ENCODE measurements at regions not wholly inside any gene's neighbourhood (a gene's known extent, or its start where the extent isn't known, plus 50 kb on each side); places are given as distances from the start of the nearest gene placed in this dataset.
A peak's percentile ranks its signal among the peaks of the same experiment; 100 is the strongest.

- no peak for TF ChIP-seq FOS (IDR thresholded peaks at IDR 0.05; ENCODE audit: low read depth, low read length)
- TF ChIP-seq NFE2L2 (IDR thresholded peaks at IDR 0.05; ENCODE audit: low read depth, low read length) = no peak
- no peak for TF ChIP-seq MAZ (IDR thresholded peaks at IDR 0.05; ENCODE audit: borderline replicate concordance, low read depth, low read length)
- TF ChIP-seq CTCF (conservative IDR thresholded peaks at IDR 0.05; ENCODE audit: low read depth, low read length) = no peak
- no peak for TF ChIP-seq USF2 (IDR thresholded peaks at IDR 0.05; ENCODE audit: low read depth, low read length)
- CTCF ChIA-PET = interaction anchor here (1.0 kb wide), 1 partner anchor 76 kb away, joined by 3 read pairs; no protein-coding TSS in a partner anchor
- peak overlapping the region; percentile 98 for H4K5ac ChIP-seq (ENCODE audit: low read depth, low read length)
Measured at GRCh38 chr1:43057567-43057966, 98.9 kb upstream of the SLC2A1 start.

More at GRCh38 chr1:43057567-43057966, 98.9 kb upstream of the SLC2A1 start:
- Histone ChIP-seq H2BK20ac (ENCODE audit: low read depth, low read length) (peak overlapping the region; percentile 92; the same call in 1 of the 2 replicates), H3K27me3 (ENCODE audit: control insufficient read depth, insufficient read depth, low read length) (no peaks in the 10 kb centered on the region), H3K4me3 (ENCODE audit: insufficient read depth, low read depth, low read length) (no peak overlapping the region), H4K8ac (ENCODE audit: low read depth in 2 of 2, low read length in 2 of 2) (peak overlapping the region; percentile 91 to 97; a peak in 3 of 4 replicates), H2BK120ac (ENCODE audit: low read depth, low read length) (peak overlapping the region; percentile 84), H3K14ac (replicated peaks; ENCODE audit: low read depth, low read length) (peak overlapping the region; percentile 90), H3K56ac (ENCODE audit: extremely low read depth, insufficient read depth, low read length) (no peak overlapping the region), H3K9ac (ENCODE audit: low read depth, low read length) (peak overlapping the region; percentile 47; the same call in 1 of the 2 replicates), H2AFZ (replicated peaks; ENCODE audit: low read length, poor library complexity) (no peak overlapping the region), H3K4me1 (ENCODE audit: control insufficient read depth, insufficient read depth, low read length) (peaks cover 37% of the 10 kb centered on the region), H2BK15ac (ENCODE audit: low read depth, low read length) (peak overlapping the region; percentile 99; the same call in 2 of the 3 replicates), H3K23ac (ENCODE audit: low read depth, low read length) (no peak overlapping the region), H3K9me1 (ENCODE audit: insufficient read depth, low read length) (peaks cover 18% of the 10 kb centered on the region), H2AK9ac (replicated peaks; ENCODE audit: low read depth, low read length, poor library complexity) (no peak overlapping the region), H3K27ac (ENCODE audit: insufficient read depth, low read length) (peak overlapping the region; percentile 87; the same call in 1 of the 2 replicates), H3K18ac (ENCODE audit: low read depth, low read length) (peak overlapping the region; percentile 98), H2AK5ac (ENCODE audit: low read depth, low read length) (peak overlapping the region; percentile 99), H4K20me1 (ENCODE audit: insufficient read depth, low read length) (no peaks in the 10 kb centered on the region), H4K91ac (ENCODE audit: insufficient read depth, low read depth, low read length) (peak overlapping the region; percentile 95), H3K4me2 (ENCODE audit: low read depth, low read length) (no peak overlapping the region), H3K36me3 (ENCODE audit: control insufficient read depth, insufficient read depth, low read length) (no peaks in the 10 kb centered on the region), H3K4ac (ENCODE audit: low read depth, low read length) (peak overlapping the region; percentile 84), H3K79me1 (ENCODE audit: low read depth in 1 of 2, low read length in 2 of 2) (peaks cover 3 to 4% of the 10 kb centered on the region in 2 experiments; a peak in 1 of 4 replicates), H3K9me3 (ENCODE audit: control insufficient read depth, insufficient read depth, low read length) (no peaks in the 10 kb centered on the region), H2BK5ac (ENCODE audit: low read depth, low read length, poor library complexity, severe bottlenecking) (peak overlapping the region; percentile 93)
- ATAC-seq (ENCODE audit: low read depth) = no peak
- DNase-seq = no peak
- no TSS peak for BruUV-seq (replicated peaks)
- POLR2A ChIA-PET (ENCODE audit: unreplicated experiment) = no interaction called here
- intact Hi-C loops (cut with micrococcal nuclease) (loop anchor here (1.0 kb wide), 1 partner anchor 99 kb away; the partner anchor contains the start of gene SLC2A1), dilution Hi-C loops (cut with HindIII; ENCODE audit: low sequenced_read_pairs, unreplicated experiment) (no loop called here), in situ Hi-C loops (cut with MboI; ENCODE audit: low sequenced_read_pairs) (no loop called here)
- WGBS, 2 experiments (ENCODE audit: extremely low coverage in 2 of 2, insufficient read length in 1 of 2) = 93 to 100% methylated on average over 1 to 4 of the region's 7 CpGs
